Fibroblast of skin of back (primary cell): ENCODE measurements at regions not wholly inside any gene's neighbourhood (a gene's known extent, or its start where the extent isn't known, plus 50 kb on each side); places are given as distances from the start of the nearest gene placed in this dataset.

Experiments
- DNase-seq: peaks from one replicate; pipeline ENCODE4 v3.0.0-alpha.2; 2013

DNA sequence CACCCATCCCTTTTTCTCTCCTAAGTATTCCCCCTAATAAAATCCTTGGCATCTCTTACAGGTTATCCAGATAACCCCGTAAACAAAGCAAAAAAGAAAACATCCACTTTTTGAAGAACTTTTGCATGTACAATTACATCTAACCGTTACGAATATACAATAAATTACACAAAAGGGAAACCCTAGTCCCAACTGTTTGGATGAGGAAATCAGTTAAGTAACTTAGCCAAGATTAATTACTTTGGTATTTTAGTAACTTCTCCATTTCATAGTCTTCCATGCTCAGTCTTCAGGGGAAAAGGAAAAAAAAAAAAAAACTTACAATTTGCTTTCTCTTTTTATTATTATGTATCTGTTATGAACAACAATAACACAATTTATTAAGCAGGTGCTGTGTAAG, 212.9 kb downstream of the ACTL7B start:
- no peak for DNase-seq

DNA sequence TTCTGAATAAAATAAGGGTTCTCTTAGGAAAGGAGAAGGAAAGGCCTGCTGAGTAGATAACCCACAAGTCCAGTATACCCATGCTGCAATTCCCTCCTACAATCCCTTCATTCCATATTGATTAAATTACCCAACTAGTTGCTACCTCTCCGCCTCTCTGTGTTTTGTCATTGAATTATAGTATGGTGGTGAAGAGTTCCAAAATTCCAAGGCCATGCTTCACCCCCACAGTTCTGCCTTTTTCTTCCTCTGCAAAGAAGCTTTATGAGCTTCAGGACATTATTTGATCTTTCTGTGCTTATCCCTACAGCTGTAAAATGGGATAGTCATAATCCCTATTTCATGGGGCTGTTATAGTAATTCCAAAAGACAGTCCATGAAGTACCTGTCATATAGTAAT, 215.6 kb downstream of the ACTL7B start:
- DNase-seq = peak; percentile 65

GRCh38 chr9:108639696-108640095, 216.1 kb downstream of the ACTL7B start:
- DNase-seq = peak; percentile 50

DNA sequence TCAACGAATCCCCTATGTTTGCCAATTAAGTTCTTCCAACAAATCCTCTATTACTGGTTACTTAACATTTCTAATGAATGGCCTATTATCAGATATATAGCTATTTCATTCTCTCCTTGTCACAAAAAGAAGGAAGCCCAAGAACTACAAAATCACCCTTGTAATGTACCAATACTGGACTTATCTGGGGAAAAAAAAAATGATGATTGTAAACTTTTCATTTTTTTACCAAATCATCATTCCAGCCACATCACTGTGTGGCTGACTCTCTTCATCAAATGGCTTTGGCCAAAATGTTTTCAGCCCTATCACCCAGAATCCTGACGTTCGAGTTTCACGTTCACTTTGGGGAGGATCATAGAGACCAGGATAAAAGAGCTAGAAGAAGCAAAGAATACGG, 216.7 kb downstream of the ACTL7B start:
- DNase-seq = no peak

GRCh38 chr9:108637340-108637739, 218.4 kb downstream of the ACTL7B start:
- no peak for DNase-seq

DNA sequence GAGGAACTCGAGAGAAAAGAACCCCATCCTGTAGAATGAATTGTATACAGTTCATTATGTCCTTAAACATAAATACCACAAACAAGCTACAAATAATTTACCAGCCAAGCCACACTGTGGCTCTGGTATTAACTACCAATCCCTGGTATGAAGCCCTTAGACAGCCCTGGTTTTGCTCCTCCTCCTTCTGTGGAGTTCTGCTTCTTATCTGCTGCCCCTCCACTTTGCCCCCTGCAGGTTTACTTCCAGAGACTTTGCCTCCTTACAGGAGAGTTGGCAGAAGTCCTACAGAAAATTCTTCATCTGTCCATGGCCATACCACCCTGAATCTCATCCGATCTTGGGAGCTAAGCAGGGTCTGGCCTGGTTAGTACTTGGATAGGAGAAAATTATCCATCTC, 219.8 kb downstream of the ACTL7B start:
- DNase-seq = peak; percentile 60

GRCh38 chr9:108634672-108635462, 220.9 kb downstream of the ACTL7B start:
- DNase-seq = peak; percentile 99

DNA sequence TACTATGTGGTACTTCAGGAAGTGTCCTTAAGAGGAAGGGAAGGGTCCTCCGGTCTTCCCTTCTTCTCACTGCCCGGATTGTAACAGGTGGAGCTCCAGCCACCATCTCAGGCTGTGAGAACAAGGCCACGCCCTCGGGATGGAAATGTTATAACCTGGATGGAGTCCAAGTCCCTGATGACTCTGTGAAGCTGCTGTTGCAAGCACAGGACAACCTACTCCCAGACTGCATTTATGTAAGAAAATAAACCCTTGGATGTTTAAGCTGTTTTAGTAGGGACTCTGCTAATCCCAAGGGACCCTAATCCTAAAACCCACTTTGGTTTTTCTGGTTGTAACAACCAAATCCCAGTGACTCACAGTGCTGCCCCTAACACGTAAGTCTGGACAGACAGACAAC, 221.6 kb downstream of the ACTL7B start:
- DNase-seq = peak; percentile 93

- DNase-seq = no peak
These were observed 224.1 kb downstream of the ACTL7B start for GRCh38 chr9:108631496-108632285.

DNA sequence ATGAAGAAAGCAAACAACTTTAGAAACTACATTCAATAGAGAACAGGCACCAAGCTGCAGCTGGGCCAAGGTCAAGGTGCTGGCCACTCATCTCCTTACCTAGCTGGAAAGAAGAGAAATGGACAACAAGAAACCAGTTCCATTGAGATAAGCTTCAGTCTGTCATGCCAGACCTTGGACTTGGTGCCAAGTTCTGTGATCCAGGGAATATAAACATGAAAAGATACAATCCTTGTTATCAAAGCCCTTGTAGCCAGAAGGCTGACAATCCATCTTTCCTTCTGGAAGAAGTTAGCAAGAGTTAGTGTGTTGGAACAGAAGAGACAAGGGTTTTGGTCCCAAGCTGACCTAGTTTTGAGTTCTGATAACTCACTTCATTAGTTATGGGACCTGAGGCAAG, 227.5 kb downstream of the ACTL7B start:
- DNase-seq = no peak

- no peak for DNase-seq
These were observed 229.0 kb downstream of the ACTL7B start for GRCh38 chr9:108626743-108627142.

GRCh38 chr9:108621991-108622855, 233.6 kb downstream of the ACTL7B start:
- peak; percentile 93 for DNase-seq

GRCh38 chr9:108620767-108621166, 235.0 kb downstream of the ACTL7B start:
- DNase-seq = peak; percentile 96

GRCh38 chr9:108618906-108619550, 236.8 kb downstream of the ACTL7B start:
- peak; percentile 85 for DNase-seq

GRCh38 chr9:108617676-108618075, 238.1 kb downstream of the ACTL7B start:
- DNase-seq = peak; percentile 68

DNA sequence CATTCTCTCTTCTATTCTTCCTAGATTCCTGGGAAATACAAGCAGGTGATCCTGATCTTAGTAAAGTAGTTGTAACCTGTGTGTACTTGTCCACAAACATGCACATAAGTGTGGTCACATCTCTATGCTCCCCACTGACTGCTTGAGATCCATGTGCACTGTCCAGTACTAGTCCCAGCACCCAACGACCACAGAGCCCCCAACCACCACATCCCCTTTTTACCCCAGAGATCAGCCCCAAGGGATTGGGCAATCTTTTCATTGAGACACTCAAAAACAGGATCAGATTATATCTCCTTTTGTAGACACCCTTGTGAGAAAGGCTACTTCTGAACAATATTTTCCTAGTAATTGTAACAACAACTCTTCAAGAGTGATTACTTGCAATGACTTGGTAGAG, 240.6 kb downstream of the ACTL7B start:
- no peak for DNase-seq

DNA sequence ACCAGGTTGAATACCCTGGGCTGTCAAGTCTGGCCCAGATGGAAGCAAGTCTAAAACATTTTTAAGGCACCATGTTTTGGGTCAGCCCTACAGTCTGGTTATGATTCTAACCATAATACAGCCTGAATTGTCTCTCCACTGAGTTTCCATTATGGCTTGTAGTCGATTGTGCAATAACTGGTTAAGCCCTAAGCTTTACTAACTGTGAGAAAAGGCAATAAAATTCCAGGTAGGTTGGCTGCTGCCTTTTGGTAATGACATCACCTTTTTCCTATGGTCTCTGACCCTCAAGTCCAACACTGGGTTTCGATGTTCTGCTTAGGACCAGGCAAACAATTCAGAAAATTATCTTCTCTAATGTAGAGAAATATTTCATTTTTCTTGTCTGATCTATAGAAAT, 243.3 kb downstream of the ACTL7B start:
- DNase-seq = no peak

DNA sequence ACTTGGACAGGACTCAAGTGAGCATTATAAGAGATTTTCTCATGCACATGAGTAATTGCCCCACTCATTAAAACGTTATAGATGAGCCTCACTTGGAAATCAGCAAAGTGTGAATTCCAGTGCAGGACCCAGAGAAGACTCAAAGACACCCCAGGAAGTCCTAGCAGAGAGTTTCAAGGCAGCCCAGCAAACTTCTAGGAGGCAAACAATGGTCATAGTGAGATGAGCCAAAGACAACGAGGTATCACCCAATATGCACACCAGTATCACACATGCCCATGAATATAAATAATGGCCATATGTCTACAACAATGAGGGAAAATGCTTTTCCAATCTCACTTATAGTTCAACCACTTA, 245.9 kb downstream of the ACTL7B start:
- no peak for DNase-seq

DNA sequence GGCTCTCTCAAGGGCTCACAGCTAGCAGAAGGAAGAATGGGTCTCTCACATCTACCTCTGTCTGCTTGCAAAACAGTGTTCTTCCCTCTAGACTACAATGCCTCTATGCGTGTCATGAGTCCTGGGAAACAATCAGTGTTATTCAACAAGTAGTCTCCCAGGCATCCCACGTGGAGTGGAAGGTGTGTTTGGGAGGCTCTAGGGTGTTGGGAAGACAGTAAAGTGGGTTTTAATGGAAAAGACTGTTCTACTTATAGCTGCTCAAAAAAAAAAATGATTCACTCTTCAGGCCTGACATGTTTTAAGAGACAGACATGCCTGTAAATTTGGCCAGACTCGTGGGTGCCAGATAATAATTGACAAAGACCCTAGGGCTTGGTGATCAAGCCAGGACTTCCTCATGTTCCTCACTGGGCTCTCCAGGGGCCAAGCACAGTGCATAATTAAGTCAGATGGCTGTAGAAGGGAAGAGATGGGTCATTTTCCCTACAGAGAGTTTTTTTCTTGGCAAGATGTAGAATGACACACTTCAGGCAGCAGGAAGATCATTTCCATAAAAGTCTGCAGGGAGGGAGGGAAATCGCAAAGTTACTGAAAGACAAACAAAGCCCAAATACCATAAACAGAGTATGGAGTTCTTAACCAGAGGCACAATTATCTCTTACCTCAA, 246.4 kb downstream of the ACTL7B start:
- peak; percentile 87 for DNase-seq

GRCh38 chr9:108607607-108608006, 248.2 kb downstream of the ACTL7B start:
- no peak for DNase-seq

DNA sequence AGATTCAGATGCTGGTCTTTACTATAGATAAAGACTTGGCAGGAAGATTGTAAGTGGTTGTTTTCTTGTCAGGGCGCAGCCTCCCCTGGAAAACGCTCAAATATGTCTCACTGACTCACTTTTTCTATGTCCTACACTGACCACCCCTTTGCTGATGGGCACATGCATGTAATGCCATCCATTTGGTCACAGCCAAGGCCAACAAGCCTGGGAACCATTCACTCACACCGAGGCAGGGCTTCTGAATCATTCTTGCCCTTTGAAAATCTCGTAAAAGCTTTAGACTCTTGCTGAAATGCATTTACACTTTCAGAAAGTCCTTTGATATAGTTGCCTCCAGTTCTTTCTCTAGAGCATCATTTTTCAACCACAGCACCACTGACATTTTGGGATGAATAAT, 249.4 kb downstream of the ACTL7B start:
- peak; percentile 27 for DNase-seq

DNA sequence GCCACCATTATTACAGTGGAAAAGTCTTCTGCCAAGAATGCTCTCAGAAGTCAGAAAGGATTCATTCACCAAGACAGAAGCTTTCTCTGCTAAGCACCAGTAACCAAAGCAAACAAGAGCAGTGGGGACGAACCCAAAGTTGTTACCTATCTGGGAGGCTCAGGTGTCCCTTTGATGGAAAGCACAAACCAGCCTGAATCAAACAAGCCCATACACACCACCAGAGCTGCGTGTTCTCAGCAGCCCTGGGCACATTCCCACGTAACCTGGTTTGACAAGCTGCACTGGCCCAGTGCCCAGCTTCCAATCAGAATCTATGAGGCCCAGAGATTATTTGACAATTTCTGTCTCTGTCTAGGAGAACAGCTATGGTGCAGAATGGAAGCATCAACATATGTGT, 252.6 kb downstream of the ACTL7B start:
- no peak for DNase-seq
